HEK293 (cell line): ENCODE measurements at regions not wholly inside any gene's neighbourhood (a gene's known extent, or its start where the extent isn't known, plus 50 kb on each side); places are given as distances from the start of the nearest gene placed in this dataset.

Source experiments
- CTCF ChIA-PET: fragments of 350-600 bp; formaldehyde crosslinking; extraction: SDS; loops from one replicate; lab custom pipeline; 2021; ENCODE audit warnings: antibody characterized with exemption; lab: Yijun Ruan, JAX
- POLR2A ChIA-PET: fragments of 300-600 bp; formaldehyde crosslinking; extraction: SDS; loops from one replicate; lab custom pipeline; 2020; ENCODE audit warnings: antibody characterized with exemption, inconsistent platforms; lab: Yijun Ruan, JAX
- H3K27ac ChIP-seq: fragments of 200-500 bp; sonication (Bioruptor generic); 2 replicates; pipeline ENCODE4 v1.5.1; 2014; ENCODE audit warnings: low read depth, low read length, control low read depth, inconsistent platforms; ENCODE audit errors: extremely low read depth
- H3K36me3 ChIP-seq, 2 experiments: fragments of 200-500 bp in 1 of 2; sonication (Bioruptor generic) in 1 of 2; 1 replicate in 1 of 2; 2 replicates in 1 of 2; pipeline ENCODE4 v1.5.1; 2014 to 2017; ENCODE audit warnings: inconsistent platforms in 2 of 2, low read length in 2 of 2; ENCODE audit not compliant: control insufficient read depth in 2 of 2, insufficient read depth in 1 of 2
- H3K4me1 ChIP-seq: fragments of 200-500 bp; sonication (Bioruptor generic); 2 replicates; pipeline ENCODE4 v1.5.1; 2014; ENCODE audit warnings: mild to moderate bottlenecking, low read length, inconsistent platforms; ENCODE audit not compliant: control insufficient read depth, insufficient read depth
- H3K4me3 ChIP-seq: 2 replicates; pipeline ENCODE4 v1.5.1; 2011; ENCODE audit warnings: low read depth, mild to moderate bottlenecking, control low read depth, low read length, moderate library complexity
- H3K9me3 ChIP-seq: fragments of 200-500 bp; sonication (Bioruptor generic); 2 replicates; pipeline ENCODE4 v1.5.1; 2014; ENCODE audit warnings: low read depth, low read length, inconsistent platforms; ENCODE audit not compliant: control insufficient read depth, insufficient read depth
- ATF2 ChIP-seq: fragments of 450-650 bp; formaldehyde crosslinking; IDR thresholded peaks from 2 replicates; pipeline ENCODE4 v1.5.1; 2016; ENCODE audit warnings: missing biosample characterization, missing genetic modification characterization, low read depth
- GFI1B ChIP-seq: fragments of 450-650 bp; formaldehyde crosslinking; IDR thresholded peaks from 2 replicates; pipeline ENCODE4 v1.5.1; 2016; ENCODE audit warnings: missing biosample characterization, missing genetic modification characterization
- GLI4 ChIP-seq: fragments of 450-650 bp; formaldehyde crosslinking; IDR thresholded peaks from 2 replicates; pipeline ENCODE4 v1.5.1; 2016; ENCODE audit warnings: missing biosample characterization, missing genetic modification characterization
- GLIS2 ChIP-seq: fragments of 450-650 bp; formaldehyde crosslinking; IDR thresholded peaks from 2 replicates; pipeline ENCODE4 v1.5.1; 2016; ENCODE audit warnings: missing biosample characterization, missing genetic modification characterization
- KLF8 ChIP-seq: fragments of 450-650 bp; formaldehyde crosslinking; IDR thresholded peaks from 2 replicates; pipeline ENCODE4 v1.5.1; 2016; ENCODE audit warnings: missing biosample characterization, missing genetic modification characterization
- YY2 ChIP-seq: fragments of 450-650 bp; formaldehyde crosslinking; IDR thresholded peaks from 2 replicates; pipeline ENCODE4 v1.5.1; 2016; ENCODE audit warnings: missing biosample characterization, missing genetic modification characterization
- ZBTB20 ChIP-seq: fragments of 450-650 bp; formaldehyde crosslinking; IDR thresholded peaks from 2 replicates; pipeline ENCODE4 v1.5.1; 2016; ENCODE audit warnings: missing biosample characterization, missing genetic modification characterization
- ZBTB7A ChIP-seq: fragments of 450-650 bp; formaldehyde crosslinking; IDR thresholded peaks from 2 replicates; pipeline ENCODE4 v1.5.1; 2016; ENCODE audit warnings: low read depth, missing biosample characterization, missing genetic modification characterization
- ZFHX2 ChIP-seq: fragments of 450-650 bp; formaldehyde crosslinking; conservative IDR thresholded peaks from 2 replicates; pipeline ENCODE4 v1.5.1; 2016; ENCODE audit warnings: missing biosample characterization, missing genetic modification characterization
- ZNF174 ChIP-seq: fragments of 450-650 bp; formaldehyde crosslinking; IDR thresholded peaks from 2 replicates; pipeline ENCODE4 v1.5.0; 2017; ENCODE audit warnings: missing biosample characterization, mild to moderate bottlenecking, missing genetic modification characterization
- ZNF341 ChIP-seq: fragments of 450-650 bp; formaldehyde crosslinking; IDR thresholded peaks from 2 replicates; pipeline ENCODE4; 2016; ENCODE audit warnings: low read depth, missing biosample characterization, missing genetic modification characterization
- ZNF37A ChIP-seq: fragments of 450-650 bp; IDR thresholded peaks from 2 replicates; pipeline ENCODE4 v1.5.1; 2018; ENCODE audit warnings: missing biosample characterization, missing genetic modification characterization
- ZNF404 ChIP-seq: fragments of 450-650 bp; formaldehyde crosslinking; IDR thresholded peaks from 2 replicates; pipeline ENCODE4 v1.5.1; 2017; ENCODE audit warnings: missing biosample characterization, missing genetic modification characterization
- ZNF416 ChIP-seq: fragments of 450-650 bp; formaldehyde crosslinking; IDR thresholded peaks from 2 replicates; pipeline ENCODE4 v1.5.1; 2016; ENCODE audit warnings: missing biosample characterization, missing genetic modification characterization
- ZNF585B ChIP-seq: fragments of 450-650 bp; formaldehyde crosslinking; IDR thresholded peaks from 2 replicates; pipeline ENCODE4 v1.5.1; 2016; ENCODE audit warnings: missing biosample characterization, missing genetic modification characterization
- ZNF610 ChIP-seq: fragments of 450-650 bp; formaldehyde crosslinking; IDR thresholded peaks from 2 replicates; pipeline ENCODE4 v1.5.1; 2016; ENCODE audit warnings: missing biosample characterization, missing genetic modification characterization, borderline replicate concordance
- ZNF621 ChIP-seq: fragments of 450-650 bp; formaldehyde crosslinking; IDR thresholded peaks from 2 replicates; pipeline ENCODE4 v1.5.1; 2017; ENCODE audit warnings: missing biosample characterization, missing genetic modification characterization
- ZNF677 ChIP-seq: fragments of 450-650 bp; IDR thresholded peaks from 2 replicates; pipeline ENCODE4 v1.5.0; 2018; ENCODE audit warnings: missing biosample characterization, mild to moderate bottlenecking, missing genetic modification characterization, moderate library complexity
- ZNF707 ChIP-seq: fragments of 450-650 bp; formaldehyde crosslinking; IDR thresholded peaks from 2 replicates; pipeline ENCODE4 v1.5.1; 2016; ENCODE audit warnings: missing biosample characterization, missing genetic modification characterization
- ZNF76 ChIP-seq: fragments of 450-650 bp; formaldehyde crosslinking; IDR thresholded peaks from 2 replicates; pipeline ENCODE4; 2016; ENCODE audit warnings: low read depth, missing biosample characterization, missing genetic modification characterization, borderline replicate concordance
- TF ChIP-seq, protein P1 (sequence below): fragments of 450-650 bp; formaldehyde crosslinking; IDR thresholded peaks from 2 replicates; pipeline ENCODE4 v1.5.0; 2017; ENCODE audit warnings: missing biosample characterization, missing genetic modification characterization, borderline replicate concordance
- TF ChIP-seq, protein P2 (sequence below): sonication (generic); formaldehyde crosslinking; IDR thresholded peaks from 2 replicates; pipeline ENCODE4 v1.8.1; 2022; ENCODE audit warnings: mild to moderate bottlenecking, moderate library complexity, missing genetic modification reagents
- TF ChIP-seq, protein P3 (sequence below): fragments of 450-650 bp; formaldehyde crosslinking; IDR thresholded peaks from 2 replicates; pipeline ENCODE4 v1.5.1; 2016; ENCODE audit warnings: missing biosample characterization, missing genetic modification characterization

- ChIA-PET CTCF (interaction anchor here (1.6 kb wide), 1 partner anchor 267 kb away, joined by 3 read pairs; no protein-coding TSS in a partner anchor), POLR2A (no interaction called here)
- H3K4me1 ChIP-seq: no peaks in the 10 kb centered on the region
- no peak for TF ChIP-seq GLIS2 (tag by site-specific recombination)
- no peak for TF ChIP-seq ZNF707 (tag by site-specific recombination)
- TF ChIP-seq ZNF621 (tag by site-specific recombination): no peak
- no peak for TF ChIP-seq GFI1B (tag by site-specific recombination)
- TF ChIP-seq ATF2: no peak
- no peak for TF ChIP-seq GLI4 (tag by site-specific recombination)
- TF ChIP-seq ZNF610 (tag by site-specific recombination): no peak
- no peak for TF ChIP-seq ZBTB20
- TF ChIP-seq, protein P1, sequence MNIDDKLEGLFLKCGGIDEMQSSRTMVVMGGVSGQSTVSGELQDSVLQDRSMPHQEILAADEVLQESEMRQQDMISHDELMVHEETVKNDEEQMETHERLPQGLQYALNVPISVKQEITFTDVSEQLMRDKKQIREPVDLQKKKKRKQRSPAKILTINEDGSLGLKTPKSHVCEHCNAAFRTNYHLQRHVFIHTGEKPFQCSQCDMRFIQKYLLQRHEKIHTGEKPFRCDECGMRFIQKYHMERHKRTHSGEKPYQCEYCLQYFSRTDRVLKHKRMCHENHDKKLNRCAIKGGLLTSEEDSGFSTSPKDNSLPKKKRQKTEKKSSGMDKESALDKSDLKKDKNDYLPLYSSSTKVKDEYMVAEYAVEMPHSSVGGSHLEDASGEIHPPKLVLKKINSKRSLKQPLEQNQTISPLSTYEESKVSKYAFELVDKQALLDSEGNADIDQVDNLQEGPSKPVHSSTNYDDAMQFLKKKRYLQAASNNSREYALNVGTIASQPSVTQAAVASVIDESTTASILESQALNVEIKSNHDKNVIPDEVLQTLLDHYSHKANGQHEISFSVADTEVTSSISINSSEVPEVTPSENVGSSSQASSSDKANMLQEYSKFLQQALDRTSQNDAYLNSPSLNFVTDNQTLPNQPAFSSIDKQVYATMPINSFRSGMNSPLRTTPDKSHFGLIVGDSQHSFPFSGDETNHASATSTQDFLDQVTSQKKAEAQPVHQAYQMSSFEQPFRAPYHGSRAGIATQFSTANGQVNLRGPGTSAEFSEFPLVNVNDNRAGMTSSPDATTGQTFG: no peak
- no peak for TF ChIP-seq ZNF585B (tag by site-specific recombination)
- no peaks in the 10 kb centered on the region for H3K36me3 ChIP-seq
- H3K9me3 ChIP-seq: no peaks in the 10 kb centered on the region
- H3K27ac ChIP-seq: no peak overlapping the region
- no peak overlapping the region for H3K4me3 ChIP-seq
Observed at GRCh38 chr2:200216310-200216709, 90.2 kb upstream of the SPATS2L start.

- H3K36me3 ChIP-seq: no peaks in the 10 kb centered on the region
- no peak overlapping the region for H3K27ac ChIP-seq
- H3K4me1 ChIP-seq: no peaks in the 10 kb centered on the region
- TF ChIP-seq KLF8: no peak
- TF ChIP-seq ZBTB7A (tag by site-specific recombination): no peak
- TF ChIP-seq ZNF404: no peak
- no peak for TF ChIP-seq ZNF677
- TF ChIP-seq, all 188 proteins: peak for 0
- no peaks in the 10 kb centered on the region for H3K9me3 ChIP-seq
- POLR2A ChIA-PET: no interaction called here
- no peak overlapping the region for H3K4me3 ChIP-seq
- CTCF ChIA-PET: no interaction called here
Observed at GRCh38 chr2:200217320-200217719, 89.2 kb upstream of the SPATS2L start.

- CTCF ChIA-PET: no interaction called here
- Histone ChIP-seq H3K27ac (no peak overlapping the region), H3K36me3 (no peaks in the 10 kb centered on the region), H3K4me3 (no peak overlapping the region), H3K4me1 (no peaks in the 10 kb centered on the region), H3K9me3 (no peaks in the 10 kb centered on the region)
- POLR2A ChIA-PET: no interaction called here
- TF ChIP-seq ZNF416 (tag by site-specific recombination) (no peak), ZNF610 (tag by site-specific recombination) (no peak), YY2 (tag by site-specific recombination) (no peak), ZFHX2 (tag by site-specific recombination) (no peak), ZNF76 (tag by site-specific recombination) (no peak), ZNF37A (no peak), ZNF174 (no peak), ZBTB7A (tag by site-specific recombination) (no peak), ZNF341 (tag by site-specific recombination) (no peak)
- TF ChIP-seq, protein P2, sequence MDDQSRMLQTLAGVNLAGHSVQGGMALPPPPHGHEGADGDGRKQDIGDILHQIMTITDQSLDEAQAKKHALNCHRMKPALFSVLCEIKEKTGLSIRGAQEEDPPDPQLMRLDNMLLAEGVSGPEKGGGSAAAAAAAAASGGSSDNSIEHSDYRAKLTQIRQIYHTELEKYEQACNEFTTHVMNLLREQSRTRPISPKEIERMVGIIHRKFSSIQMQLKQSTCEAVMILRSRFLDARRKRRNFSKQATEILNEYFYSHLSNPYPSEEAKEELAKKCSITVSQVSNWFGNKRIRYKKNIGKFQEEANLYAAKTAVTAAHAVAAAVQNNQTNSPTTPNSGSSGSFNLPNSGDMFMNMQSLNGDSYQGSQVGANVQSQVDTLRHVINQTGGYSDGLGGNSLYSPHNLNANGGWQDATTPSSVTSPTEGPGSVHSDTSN (CRISPR knock-in tag): no peak
- TF ChIP-seq, protein P3, sequence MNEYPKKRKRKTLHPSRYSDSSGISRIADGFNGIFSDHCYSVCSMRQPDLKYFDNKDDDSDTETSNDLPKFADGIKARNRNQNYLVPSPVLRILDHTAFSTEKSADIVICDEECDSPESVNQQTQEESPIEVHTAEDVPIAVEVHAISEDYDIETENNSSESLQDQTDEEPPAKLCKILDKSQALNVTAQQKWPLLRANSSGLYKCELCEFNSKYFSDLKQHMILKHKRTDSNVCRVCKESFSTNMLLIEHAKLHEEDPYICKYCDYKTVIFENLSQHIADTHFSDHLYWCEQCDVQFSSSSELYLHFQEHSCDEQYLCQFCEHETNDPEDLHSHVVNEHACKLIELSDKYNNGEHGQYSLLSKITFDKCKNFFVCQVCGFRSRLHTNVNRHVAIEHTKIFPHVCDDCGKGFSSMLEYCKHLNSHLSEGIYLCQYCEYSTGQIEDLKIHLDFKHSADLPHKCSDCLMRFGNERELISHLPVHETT (tag by site-specific recombination): no peak
Observed at GRCh38 chr2:200218645-200219044, 87.8 kb upstream of the SPATS2L start.
